ENCODE measurements at regions not wholly inside any gene's neighbourhood (a gene's known extent, or its start where the extent isn't known, plus 50 kb on each side); places are given as distances from the start of the nearest gene placed in this dataset.

- 10% methylated on average over 2 of the region's 2 CpGs for WGBS (ENCODE audit: low lambda C conversion rate, missing lambda C conversion rate)
- H3K4me1 ChIP-seq (ENCODE audit: insufficient read depth), result peaks cover 5% of the 10 kb centered on the region
- no peaks in the 10 kb centered on the region for H3K9me3 ChIP-seq (ENCODE audit: low read depth)
- peak; percentile 41 for TF ChIP-seq CTCF (IDR thresholded peaks at IDR 0.05; ENCODE audit: poor library complexity)
- no peak for TF ChIP-seq EZH2phosphoT487 (IDR thresholded peaks at IDR 0.05; ENCODE audit: low read depth, severe bottlenecking, unreplicated experiment)
- H3K9me2 ChIP-seq (replicated peaks; ENCODE audit: insufficient read depth), result no peaks in the 10 kb centered on the region
- H4K20me1 ChIP-seq (ENCODE audit: insufficient read depth, poor library complexity, severe bottlenecking), result no peaks in the 10 kb centered on the region
- peak overlapping the region; percentile 66 for H3K4me2 ChIP-seq
- H3K36me3 ChIP-seq (replicated peaks; ENCODE audit: insufficient read depth, low read depth), result no peaks in the 10 kb centered on the region
- no peaks in the 10 kb centered on the region for H3K79me2 ChIP-seq
- peak; percentile 18 for DNase-seq (ENCODE audit: low spot score)
- no peak overlapping the region for H3K4me3 ChIP-seq
- no peaks in the 10 kb centered on the region for H3K27me3 ChIP-seq
- peak overlapping the region; percentile 6 for H2AFZ ChIP-seq
- peak overlapping the region; percentile 58 for H3K27ac ChIP-seq
These were observed 276.3 kb upstream of the TACR3 start for GRCh38 chr4:103996064-103996463.

GRCh38 chr4:103994059-103994458 is 274.3 kb upstream of the TACR3 start:
- H3K27me3 ChIP-seq, result no peaks in the 10 kb centered on the region
- H3K9me2 ChIP-seq (replicated peaks; ENCODE audit: insufficient read depth), result no peaks in the 10 kb centered on the region
- H4K20me1 ChIP-seq (ENCODE audit: insufficient read depth, poor library complexity, severe bottlenecking), result no peaks in the 10 kb centered on the region
- H3K4me1 ChIP-seq (ENCODE audit: insufficient read depth), result peaks cover 5% of the 10 kb centered on the region
- no peak overlapping the region for H3K4me2 ChIP-seq
- H3K36me3 ChIP-seq (replicated peaks; ENCODE audit: insufficient read depth, low read depth), result no peaks in the 10 kb centered on the region
- TF ChIP-seq EZH2 (IDR thresholded peaks at IDR 0.05; ENCODE audit: borderline replicate concordance), result no peak
- peak; percentile 37 for TF ChIP-seq CTCF (IDR thresholded peaks at IDR 0.05; ENCODE audit: poor library complexity)
- H3K9me3 ChIP-seq (ENCODE audit: low read depth), result no peaks in the 10 kb centered on the region
- WGBS (ENCODE audit: low lambda C conversion rate, missing lambda C conversion rate), result 0% methylated on average over 1 of the region's 1 CpG
- no peak overlapping the region for H2AFZ ChIP-seq
- H3K4me3 ChIP-seq, result no peak overlapping the region
- no peak for DNase-seq (ENCODE audit: low spot score)
- no peaks in the 10 kb centered on the region for H3K79me2 ChIP-seq
- H3K27ac ChIP-seq, result no peak overlapping the region

- H3K4me1 ChIP-seq (ENCODE audit: insufficient read depth), result no peaks in the 10 kb centered on the region
- no peak for TF ChIP-seq CTCF (IDR thresholded peaks at IDR 0.05; ENCODE audit: poor library complexity)
- no peak for TF ChIP-seq EZH2phosphoT487 (IDR thresholded peaks at IDR 0.05; ENCODE audit: low read depth, severe bottlenecking, unreplicated experiment)
- TF ChIP-seq EZH2 (IDR thresholded peaks at IDR 0.05; ENCODE audit: borderline replicate concordance), result no peak
These were observed 262.7 kb upstream of the TACR3 start for GRCh38 chr4:103982454-103982853.

More at GRCh38 chr4:103982454-103982853, 262.7 kb upstream of the TACR3 start:
- H3K4me3 ChIP-seq, result no peak overlapping the region
- no peaks in the 10 kb centered on the region for H3K9me2 ChIP-seq (replicated peaks; ENCODE audit: insufficient read depth)
- no peak overlapping the region for H2AFZ ChIP-seq
- H3K27ac ChIP-seq, result no peak overlapping the region
- H3K79me2 ChIP-seq, result no peaks in the 10 kb centered on the region
- no peaks in the 10 kb centered on the region for H3K27me3 ChIP-seq
- no peaks in the 10 kb centered on the region for H3K36me3 ChIP-seq (replicated peaks; ENCODE audit: insufficient read depth, low read depth)
- no peaks in the 10 kb centered on the region for H4K20me1 ChIP-seq (ENCODE audit: insufficient read depth, poor library complexity, severe bottlenecking)
- no peak overlapping the region for H3K4me2 ChIP-seq
- DNase-seq (ENCODE audit: low spot score), result no peak
- no peaks in the 10 kb centered on the region for H3K9me3 ChIP-seq (ENCODE audit: low read depth)
